HTR-8/SVneo (cell line): ENCODE measurements at regions not wholly inside any gene's neighbourhood (a gene's known extent, or its start where the extent isn't known, plus 50 kb on each side); places are given as distances from the start of the nearest gene placed in this dataset.

Source experiments
- DNase-seq: peaks from one replicate; pipeline ENCODE4 v3.0.0; 2011; ENCODE audit warnings: low spot score, mixed read lengths; ENCODE audit not compliant: insufficient read length
- FAIRE-seq: peaks from 2 replicates; lab custom pipeline; 2011; peaks lifted over from hg19 to GRCh38; lab: Jason Lieb, UNC

DNA sequence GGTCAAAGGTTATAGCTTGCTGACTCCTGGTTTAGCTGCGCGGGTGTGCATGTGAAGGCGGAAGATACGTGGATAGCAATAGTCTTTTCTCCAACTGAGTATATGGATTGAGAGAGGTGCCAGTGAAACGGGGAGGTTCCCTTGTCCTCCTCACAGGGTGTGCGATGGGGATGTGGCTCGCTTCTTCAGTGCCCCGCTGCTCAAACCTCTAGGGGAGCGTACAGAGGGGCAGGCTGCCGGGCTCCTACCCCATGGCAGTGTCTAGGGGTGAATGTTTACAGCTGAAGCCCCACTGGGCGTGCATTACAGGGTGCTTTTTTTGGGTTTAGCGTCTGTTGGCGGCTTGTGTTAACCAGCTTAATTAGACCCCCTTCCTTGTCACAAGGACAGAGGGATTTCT lies 438.5 kb downstream of the CCSER2 start:
- DNase-seq (no peak), FAIRE-seq (no peak)

DNA sequence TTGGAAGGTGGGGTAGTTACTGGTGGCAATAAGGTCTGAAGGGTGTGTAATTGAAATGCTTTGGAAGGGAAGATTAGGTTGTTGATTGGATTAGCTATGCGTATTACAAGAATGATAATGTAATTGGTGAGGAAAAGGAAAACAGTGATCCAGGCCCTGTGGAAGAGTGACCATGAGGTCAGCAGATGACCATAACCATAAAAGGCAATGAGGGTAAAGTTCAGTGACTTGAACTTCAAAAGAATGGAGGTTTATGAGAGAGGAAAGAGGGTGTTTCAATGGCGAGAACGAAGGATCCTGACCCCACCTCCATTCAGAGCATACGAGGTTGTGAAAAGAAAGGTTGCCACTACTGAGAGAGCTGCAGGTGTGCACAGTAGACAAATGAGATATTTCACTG lies 439.7 kb downstream of the CCSER2 start:
- DNase-seq = no peak

DNA sequence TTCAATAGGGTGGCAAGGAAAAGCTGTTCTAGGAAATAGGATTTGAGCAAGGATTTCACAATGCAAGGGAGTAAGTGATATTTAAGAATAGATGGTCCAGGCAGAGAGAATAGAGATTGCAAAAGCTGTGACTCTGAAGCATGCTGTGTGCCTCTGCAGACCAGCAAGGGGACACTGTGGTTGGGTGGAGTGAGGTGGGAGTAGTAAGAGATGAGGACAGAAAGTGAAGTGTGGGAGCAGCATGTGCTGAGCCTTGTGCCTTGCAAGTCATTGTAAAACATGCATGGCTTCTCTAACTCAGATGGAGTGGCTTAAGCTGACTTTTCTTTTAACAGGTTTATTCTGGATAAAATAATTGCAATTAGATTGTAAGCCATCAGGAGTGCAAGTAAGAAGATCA lies 442.4 kb downstream of the CCSER2 start:
- FAIRE-seq (no peak), DNase-seq (no peak)

More for the DNA sequence above, 439.7 kb downstream of the CCSER2 start:
- FAIRE-seq = no peak

DNA sequence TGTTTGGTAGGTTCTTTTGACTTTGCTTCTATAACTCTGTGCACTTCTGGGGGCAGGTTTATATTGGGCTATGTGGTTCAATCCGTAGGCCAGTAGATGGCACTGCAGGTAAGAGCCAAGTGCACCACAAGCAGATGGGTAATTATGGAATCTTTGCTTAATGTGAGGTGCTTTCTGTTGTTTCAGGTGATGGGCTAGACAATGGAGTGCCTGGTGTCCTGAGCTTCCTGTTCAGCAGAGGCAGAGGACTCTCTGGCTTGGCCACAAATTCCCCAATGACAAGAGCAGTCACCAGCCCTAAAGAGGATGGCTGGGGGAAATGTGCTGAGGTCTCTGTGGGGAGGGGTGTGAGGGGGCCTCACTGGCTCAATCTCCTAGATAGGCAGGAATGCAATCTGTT lies 455.0 kb downstream of the CCSER2 start:
- FAIRE-seq = no peak
- no peak for DNase-seq

DNA sequence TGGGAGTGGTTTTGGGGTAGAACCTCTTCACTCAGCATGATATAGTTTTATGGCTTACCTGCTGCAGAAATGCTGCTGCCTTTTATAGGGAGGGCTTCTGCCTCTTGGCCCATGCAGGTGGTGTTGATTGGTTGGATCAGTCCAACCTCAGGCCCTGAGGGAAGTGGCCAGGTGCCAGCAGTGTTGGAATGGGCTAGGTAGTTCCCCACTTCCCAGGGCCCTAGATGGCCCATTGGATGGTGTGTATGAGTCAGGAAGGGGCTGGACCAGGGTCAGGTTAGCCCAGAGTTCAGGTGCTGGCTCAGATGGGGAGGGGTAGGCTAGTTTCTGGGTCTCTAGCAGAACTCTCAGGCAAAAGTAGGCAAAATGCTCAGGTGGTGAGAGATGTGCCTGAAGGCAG lies 455.5 kb downstream of the CCSER2 start:
- FAIRE-seq (no peak), DNase-seq (no peak)

DNA sequence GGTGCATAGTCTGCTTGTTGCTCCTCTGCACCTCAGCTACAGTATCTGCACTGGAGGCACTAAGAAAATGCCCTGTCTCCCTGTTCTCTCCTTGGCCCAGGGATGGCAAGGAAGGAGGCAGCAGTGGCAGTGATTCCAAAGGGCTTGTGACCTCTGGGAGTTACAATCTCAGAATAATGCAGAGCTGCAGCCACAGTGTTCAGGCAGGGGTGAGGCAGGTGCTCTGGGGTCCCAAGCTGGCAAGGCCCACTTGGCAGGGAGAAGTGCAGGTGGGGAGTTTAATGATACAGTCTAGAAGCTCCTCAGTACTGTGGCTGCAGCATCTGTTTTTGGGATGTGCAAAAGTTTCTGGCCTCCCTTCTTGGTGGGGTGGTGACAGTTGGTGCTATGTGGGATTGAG lies 456.4 kb downstream of the CCSER2 start:
- no peak for DNase-seq
- FAIRE-seq = no peak

DNA sequence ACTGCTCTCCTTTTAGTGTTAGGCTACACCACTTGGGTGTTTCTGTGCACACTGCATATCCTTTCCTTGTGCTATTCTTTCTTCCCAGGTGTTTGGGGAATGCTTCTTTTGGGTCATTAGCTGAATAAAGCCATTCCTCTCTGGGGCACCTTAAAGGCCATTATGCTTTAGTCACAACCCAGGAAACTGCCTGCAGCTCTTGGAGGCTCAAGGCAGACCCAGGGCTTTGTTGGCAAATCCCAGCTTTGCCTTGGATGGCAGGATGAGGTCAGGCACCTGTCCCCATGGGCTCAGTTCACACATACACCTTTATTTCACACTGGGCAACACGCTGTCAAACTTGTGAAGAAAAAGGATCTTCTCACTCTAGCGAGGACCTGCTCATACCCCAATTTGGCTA lies 460.6 kb downstream of the CCSER2 start:
- FAIRE-seq (no peak), DNase-seq (no peak)

DNA sequence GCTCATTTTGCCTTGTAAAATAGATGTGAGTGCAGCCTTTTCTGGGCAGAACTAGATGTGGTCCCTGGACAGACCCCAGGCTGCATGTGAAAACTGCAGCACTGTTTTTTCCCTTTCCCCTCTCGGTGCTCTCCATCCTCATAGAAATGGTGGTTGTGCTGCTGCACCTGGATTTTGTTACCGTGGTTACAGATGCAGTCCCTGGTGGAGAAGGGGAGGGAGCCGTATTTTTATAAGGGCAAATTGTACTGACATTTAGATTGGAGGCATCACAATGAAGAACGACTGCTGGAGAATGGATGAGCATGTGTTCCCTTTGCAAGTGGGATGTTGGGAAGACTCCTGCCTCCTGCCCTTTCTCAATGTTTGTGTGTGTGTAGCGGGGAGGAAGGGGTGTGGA lies 469.9 kb downstream of the CCSER2 start:
- DNase-seq = no peak
- FAIRE-seq = no peak

DNA sequence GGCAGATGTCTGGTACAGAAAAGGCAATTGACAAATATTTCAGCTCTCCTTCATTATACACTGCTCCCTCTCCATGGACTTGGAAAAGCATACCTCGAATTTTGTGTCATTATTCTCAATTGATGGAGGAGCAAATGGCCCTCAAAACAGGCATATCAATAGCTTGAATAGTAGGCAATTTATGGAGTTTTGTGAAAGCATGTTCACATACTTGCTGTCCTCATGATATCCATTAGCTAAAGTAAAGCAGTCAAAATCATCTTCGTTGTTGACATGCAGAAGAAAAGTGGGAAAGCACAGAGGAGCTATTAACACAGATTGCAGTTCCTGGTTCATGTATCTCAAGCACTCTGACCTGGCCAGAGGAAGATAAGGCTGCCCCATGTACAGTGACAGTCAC lies 472.8 kb downstream of the CCSER2 start:
- FAIRE-seq (no peak), DNase-seq (no peak)

DNA sequence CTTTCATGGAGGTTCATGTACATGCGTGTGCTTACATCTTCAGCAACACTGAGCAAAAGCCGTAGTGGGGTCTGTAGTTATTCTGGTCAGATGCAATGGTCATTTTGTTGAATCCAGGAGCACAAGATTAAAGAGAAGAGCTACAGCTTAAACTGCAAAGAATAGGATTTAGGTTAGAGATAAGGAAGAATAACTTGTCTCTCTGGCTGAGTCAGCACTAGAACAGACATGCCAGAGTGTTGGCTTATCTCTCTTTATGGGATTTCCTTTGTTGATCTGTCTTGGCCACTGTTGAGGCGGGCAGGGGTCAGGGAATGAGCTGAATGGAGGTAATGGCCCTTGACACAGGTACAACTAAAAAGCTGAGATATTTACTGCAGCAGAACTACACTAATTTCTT lies 473.5 kb downstream of the CCSER2 start:
- no peak for DNase-seq
- FAIRE-seq = no peak

DNA sequence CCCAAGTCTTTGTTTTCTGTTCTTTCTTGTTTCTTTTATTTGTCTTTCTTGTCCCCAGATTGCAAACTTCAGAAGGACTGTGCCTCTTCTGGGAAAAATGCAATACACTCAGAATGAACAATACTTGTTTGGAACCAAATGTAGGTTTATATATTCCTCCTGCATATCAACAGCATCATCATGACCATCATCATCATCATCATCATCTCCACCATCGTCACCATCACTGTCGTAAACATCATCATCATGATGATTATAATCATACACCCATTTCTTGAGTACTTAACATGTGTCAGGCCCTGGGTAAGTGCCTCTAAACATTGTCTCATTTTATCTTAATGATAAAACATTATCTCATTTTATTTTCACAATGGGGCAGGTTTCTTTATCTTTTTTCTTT lies 476.8 kb downstream of the CCSER2 start:
- DNase-seq (no peak), FAIRE-seq (no peak)

DNA sequence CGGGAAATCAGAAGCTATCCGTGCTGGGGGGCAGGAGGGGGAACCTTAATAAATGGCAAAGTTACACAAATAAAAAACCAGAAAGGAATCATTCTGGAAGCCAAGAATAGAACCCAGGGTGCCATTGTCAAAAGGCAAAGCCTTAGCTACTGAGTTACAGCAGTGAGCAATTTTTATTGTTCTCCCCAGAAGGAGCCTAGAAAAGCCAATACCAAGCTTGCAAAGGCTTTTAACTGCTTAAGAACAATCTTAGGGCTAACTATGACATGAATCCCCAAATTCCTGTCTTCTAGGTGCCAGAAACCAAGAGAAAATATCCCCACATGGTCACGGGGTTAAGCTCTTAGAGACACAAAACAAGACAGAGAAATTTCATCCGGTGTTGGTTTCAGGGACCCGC lies 482.7 kb downstream of the CCSER2 start:
- no peak for FAIRE-seq
- DNase-seq = no peak

DNA sequence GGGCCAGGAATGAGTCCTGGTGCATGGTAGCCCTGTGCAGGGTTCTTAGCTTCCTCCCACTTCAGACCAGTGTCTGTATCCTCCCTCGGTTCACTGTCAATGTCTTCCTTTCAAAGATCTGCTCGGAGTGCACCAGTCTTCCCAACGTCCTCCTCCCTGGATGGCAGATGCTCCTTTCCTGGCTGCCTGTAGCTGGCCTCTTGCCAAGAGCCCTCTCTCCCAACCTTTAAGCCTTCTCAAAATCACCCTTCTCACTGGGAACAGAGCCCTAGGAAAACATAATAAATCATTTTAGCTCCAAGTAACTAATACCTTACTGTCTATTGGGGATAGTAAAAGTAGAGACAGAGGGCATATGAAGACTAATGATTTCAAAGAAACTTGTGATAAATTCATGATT lies 490.6 kb downstream of the CCSER2 start:
- no peak for FAIRE-seq
- DNase-seq = no peak

DNA sequence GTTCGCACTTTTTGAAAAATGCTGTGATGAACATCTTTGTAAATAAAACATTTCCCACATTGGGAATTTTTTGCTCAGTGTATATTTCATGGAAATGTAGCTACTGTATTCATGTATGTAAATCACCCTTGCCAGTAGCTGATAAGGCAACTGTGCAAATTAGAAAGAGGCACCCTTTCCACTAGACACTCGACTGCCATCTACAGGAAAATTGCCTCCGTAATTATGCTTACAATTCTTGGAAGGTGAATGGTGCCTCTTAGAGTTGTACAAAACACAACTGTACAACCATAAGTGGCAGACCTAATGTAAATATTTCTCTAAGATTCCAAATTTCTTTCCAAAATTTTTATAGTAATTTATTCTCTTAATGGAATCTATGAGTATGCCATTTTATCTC lies 491.7 kb downstream of the CCSER2 start:
- DNase-seq = no peak
- FAIRE-seq = no peak

DNA sequence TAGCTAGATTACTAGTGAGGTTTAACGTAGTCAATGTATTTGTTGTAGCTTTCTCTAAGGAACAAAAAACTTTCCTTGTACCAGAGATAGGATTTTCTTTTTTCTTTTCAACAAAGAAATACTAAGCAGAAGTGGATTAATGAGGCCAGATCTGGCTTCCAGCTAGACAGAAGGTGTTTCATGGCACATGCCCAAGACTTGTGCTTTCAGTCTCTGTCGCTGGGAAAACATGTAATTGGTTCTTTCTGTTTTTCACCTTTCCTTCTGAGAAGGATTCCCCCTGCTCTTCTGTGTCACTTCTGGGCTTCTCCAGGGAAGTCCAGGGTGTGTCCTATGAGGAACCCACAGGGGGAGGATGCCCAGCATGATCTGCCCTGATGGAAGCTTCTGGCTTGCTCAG lies 492.2 kb downstream of the CCSER2 start:
- DNase-seq (no peak), FAIRE-seq (no peak)

DNA sequence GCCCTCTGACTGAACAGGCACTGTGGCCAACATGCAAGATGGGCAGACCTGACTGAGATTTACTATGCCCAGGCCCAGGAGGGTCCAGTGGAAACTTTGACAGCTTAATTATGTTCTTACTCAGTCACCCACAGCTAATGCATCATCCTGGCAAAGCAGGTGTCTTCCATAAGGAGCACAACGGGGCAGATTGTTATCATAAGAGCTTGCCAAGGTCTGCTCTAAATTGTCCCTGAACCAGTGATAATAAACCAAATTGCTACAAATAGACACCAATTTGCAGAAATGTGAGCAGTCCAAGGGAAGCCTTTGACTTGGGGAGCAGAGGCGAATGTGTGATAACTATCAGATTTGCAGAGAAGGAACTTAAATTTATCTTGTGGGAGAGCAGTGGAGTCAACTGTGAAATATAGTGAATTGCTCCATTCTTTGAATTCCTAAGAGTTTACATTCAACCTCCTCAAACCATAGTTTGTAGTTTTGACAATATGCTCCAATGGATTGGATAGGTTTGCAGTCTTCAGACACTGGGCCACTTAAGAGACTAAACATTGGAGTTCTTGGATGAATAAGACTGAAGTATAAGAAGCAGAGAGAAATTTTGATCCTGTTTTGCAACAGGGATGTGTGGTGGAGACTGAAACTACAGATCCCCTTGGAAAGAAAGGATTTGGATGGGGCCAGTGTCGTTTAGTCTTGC lies 494.7 kb downstream of the CCSER2 start:
- DNase-seq (no peak), FAIRE-seq (no peak)

DNA sequence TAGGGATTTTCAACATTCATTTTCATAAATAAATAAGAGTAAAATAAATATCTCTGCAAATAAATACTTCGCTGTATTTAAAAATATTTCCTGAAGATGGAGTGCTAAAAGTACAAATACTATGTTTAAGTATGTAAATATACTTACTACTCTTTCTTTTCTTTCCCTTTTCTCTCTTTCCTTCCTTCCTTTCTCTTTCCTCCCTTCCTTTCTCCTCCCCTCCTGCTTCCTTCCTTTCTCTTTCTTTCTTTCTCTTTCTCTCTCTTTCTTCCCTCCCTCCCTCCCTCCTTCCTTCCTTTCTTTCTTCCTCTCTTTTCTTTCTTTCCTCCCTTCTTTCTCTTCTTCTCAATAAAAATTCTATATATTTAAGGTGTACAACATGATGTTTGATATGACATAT lies 496.1 kb downstream of the CCSER2 start:
- DNase-seq (no peak), FAIRE-seq (no peak)

DNA sequence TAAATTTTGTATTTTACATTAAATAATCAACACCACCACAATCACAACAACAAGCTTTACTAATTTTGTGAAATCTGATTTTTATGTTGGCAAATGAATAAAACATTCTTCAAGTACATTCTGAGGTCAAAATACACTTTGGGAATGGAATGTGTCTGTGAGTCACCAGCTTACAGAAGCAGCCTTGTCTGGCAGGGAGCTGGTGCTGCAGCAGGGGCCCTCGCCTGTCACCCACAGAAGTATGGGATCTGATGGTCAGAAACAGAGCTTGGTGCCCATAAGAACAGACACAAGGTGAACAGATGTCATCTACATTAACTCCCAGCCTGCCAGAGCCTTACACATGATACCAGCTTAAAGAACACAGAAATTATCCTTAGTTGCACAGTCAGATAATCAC lies 496.9 kb downstream of the CCSER2 start:
- FAIRE-seq (no peak), DNase-seq (no peak)

DNA sequence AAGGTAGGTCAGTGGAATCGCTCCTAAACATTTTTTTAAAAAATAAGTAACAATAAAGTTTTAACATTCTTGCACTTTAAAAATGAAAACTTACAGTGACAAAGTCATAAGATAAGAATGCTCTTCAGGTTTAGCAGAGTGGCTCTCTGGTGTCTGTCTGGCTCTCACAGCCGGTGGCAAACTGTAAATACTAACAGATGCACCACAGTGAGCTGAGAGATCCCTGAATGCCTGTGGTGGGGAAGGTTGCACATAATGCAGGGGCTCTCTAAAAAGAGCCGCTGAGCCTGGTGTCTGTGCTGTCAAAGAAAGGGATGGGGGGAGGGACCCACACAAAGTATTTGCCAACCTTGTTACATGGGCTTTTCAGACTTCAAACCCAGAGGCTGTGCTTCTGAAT lies 498.3 kb downstream of the CCSER2 start:
- DNase-seq (no peak), FAIRE-seq (no peak)

DNA sequence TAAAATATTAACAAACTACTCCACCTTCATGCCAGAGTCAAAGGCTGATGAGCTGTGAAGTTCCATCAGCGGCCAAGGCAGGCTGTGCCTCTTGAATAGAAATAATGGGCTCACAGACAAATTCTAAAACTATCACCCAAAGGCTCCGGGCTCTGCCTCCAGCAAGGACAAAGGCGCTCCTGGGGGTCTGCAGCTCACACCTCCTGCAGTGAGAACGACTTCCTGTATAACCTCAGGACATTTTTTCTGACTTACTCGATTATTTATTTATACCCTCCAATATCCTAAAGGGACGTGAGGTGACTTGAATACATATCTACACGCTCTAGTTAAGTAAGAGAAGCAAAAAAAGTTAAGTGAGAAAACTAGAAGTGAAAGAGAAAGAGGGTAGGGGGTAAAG lies 500.7 kb downstream of the CCSER2 start:
- DNase-seq (no peak), FAIRE-seq (no peak)

DNA sequence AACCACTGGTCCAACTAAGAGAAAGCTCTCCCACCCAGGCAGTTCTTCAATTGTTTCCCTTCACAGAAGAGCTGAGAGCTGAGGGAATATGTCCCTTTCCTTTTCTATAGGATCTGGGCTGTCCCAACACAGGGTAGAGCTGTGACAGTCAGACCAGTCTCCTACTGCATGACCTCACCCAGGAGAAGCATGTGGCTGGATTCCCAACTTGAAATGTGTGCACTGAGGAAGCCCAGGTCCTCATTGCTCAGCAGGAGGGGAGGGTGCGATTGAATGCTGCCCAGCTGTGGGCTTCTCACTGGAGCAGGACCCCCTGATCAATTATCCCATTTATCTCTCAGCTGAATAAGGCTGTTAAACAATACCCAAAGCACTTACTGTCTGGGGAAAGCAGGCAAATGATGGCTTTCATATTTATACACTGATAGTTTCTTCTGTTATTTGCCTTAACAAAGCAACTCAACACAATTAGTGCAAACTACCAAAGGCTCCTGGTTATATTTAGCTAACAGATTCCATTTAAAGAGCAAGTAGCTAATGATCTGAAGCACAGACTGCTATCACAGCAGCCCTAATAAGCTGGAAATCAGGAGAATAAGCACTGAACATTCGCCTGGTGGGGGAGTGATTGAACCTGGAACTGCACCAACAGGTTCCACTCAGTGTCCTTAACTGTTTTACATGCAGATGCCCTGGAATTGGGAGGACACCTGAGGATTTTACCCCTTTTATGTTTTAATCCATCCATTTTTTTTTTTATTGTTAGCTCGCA lies 508.8 kb downstream of the CCSER2 start:
- DNase-seq (no peak), FAIRE-seq (no peak)

DNA sequence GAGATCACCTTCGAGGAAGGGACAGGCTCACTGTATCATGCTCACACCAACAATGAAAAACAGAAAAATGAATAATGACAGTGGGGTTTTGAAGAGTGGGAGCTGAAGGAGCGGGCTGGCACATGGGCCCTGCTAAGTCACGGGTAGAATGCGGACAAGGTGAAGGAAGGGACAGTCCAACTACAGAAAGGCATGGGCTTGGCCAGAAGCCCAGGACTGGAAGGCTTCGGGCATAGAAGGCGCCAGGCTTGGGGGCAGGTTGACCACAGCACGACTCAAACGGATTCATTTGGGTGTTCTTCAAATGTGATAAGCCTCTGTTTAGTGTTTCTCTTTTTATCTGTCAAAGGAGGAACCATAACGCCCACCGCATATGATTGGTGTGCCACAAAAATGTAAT lies 509.5 kb downstream of the CCSER2 start:
- FAIRE-seq = no peak

More for the DNA sequence above, 509.5 kb downstream of the CCSER2 start:
- DNase-seq = no peak
